Esophagus (tissue), 2 donors: ENCODE measurements at regions not wholly inside any gene's neighbourhood (a gene's known extent, or its start where the extent isn't known, plus 50 kb on each side); places are given as distances from the start of the nearest gene placed in this dataset.
A peak's percentile ranks its signal among the peaks of the same experiment; 100 is the strongest.

Experiments
- H3K27ac ChIP-seq, 2 donors: one replicate each; pipeline ENCODE4 v1.5.1; 2013; ENCODE audit warnings: low read depth in 2 of 2, mild to moderate bottlenecking in 2 of 2, inconsistent platforms in 1 of 2, low read length in 1 of 2, moderate library complexity in 1 of 2
- H3K27me3 ChIP-seq, 2 donors: one replicate each; pipeline ENCODE4 v1.6.1; 2013; ENCODE audit warnings: low read length in 2 of 2, control low read depth in 1 of 2, mild to moderate bottlenecking in 1 of 2; ENCODE audit not compliant: insufficient read depth in 2 of 2, control insufficient read depth in 1 of 2
- H3K36me3 ChIP-seq, 2 donors: one replicate each; pipeline ENCODE4 v1.6.1; 2013; ENCODE audit warnings: low read length in 1 of 2; ENCODE audit not compliant: control insufficient read depth in 2 of 2, insufficient read depth in 2 of 2
- H3K4me1 ChIP-seq, 2 donors: one replicate each; pipeline ENCODE4 v1.6.1; 2013; ENCODE audit warnings: low read length in 1 of 2; ENCODE audit not compliant: control insufficient read depth in 2 of 2, insufficient read depth in 2 of 2
- H3K4me3 ChIP-seq, 2 donors: one replicate each; pipeline ENCODE4 v1.5.1; 2013; ENCODE audit warnings: low read length in 2 of 2, mild to moderate bottlenecking in 2 of 2, low read depth in 1 of 2, moderate library complexity in 1 of 2
- H3K9me3 ChIP-seq, 2 donors: one replicate each; pipeline ENCODE4 v1.6.1; 2013; ENCODE audit warnings: mild to moderate bottlenecking in 2 of 2, low read depth in 1 of 2, low read length in 1 of 2, moderate library complexity in 1 of 2; ENCODE audit not compliant: control insufficient read depth in 2 of 2, insufficient read depth in 1 of 2
- WGBS, 2 donors: extraction: QIAGEN DNeasy Blood & Tissue Kit; methylation state at CpG; one replicate each; pipeline ENCODE4 v1.1.7; 2013; 5-methylcytosine and 5-hydroxymethylcytosine counted together
- donor health status: healthy with polysubstance abuse.
- donor health status: Bipolar disorder and iron deficiency.

GRCh38 chr2:191582355-191582754 lies 95.6 kb upstream of the NABP1 start:
- no peaks in the 10 kb centered on the region for H3K4me1 ChIP-seq
- H3K27me3 ChIP-seq: no peaks in the 10 kb centered on the region
- H3K9me3 ChIP-seq: no peaks in the 10 kb centered on the region
- H3K4me3 ChIP-seq: no peak overlapping the region
- H3K27ac ChIP-seq: no peak overlapping the region
- H3K36me3 ChIP-seq: no peaks in the 10 kb centered on the region

- Histone ChIP-seq H3K27ac (no peak overlapping the region), H3K4me3 (no peak overlapping the region), H3K36me3 (no peaks in the 10 kb centered on the region), H3K4me1 (no peaks in the 10 kb centered on the region), H3K9me3 (no peaks in the 10 kb centered on the region), H3K27me3 (no peaks in the 10 kb centered on the region)
- WGBS, 2 donors: 90 to 91% methylated on average over 6 of the region's 6 CpGs
Measured at GRCh38 chr2:191591025-191591424, 86.9 kb upstream of the NABP1 start.

- no peaks in the 10 kb centered on the region for H3K4me1 ChIP-seq
- H3K4me3 ChIP-seq: no peak overlapping the region
- H3K36me3 ChIP-seq: no peaks in the 10 kb centered on the region
- no peaks in the 10 kb centered on the region for H3K27me3 ChIP-seq
- H3K9me3 ChIP-seq: no peaks in the 10 kb centered on the region
- peak overlapping the region in 1 of 2 donors; percentile 10 for H3K27ac ChIP-seq
- WGBS, 2 donors: 55 to 73% methylated on average over 5 of the region's 5 CpGs
Measured at GRCh38 chr2:191593622-191594385, 84.1 kb upstream of the NABP1 start.

GRCh38 chr2:191597186-191597751 lies 80.7 kb upstream of the NABP1 start:
- H3K4me1 ChIP-seq: no peaks in the 10 kb centered on the region
- no peaks in the 10 kb centered on the region for H3K27me3 ChIP-seq
- no peaks in the 10 kb centered on the region for H3K36me3 ChIP-seq
- H3K27ac ChIP-seq: no peak overlapping the region
- H3K4me3 ChIP-seq: no peak overlapping the region
- WGBS, 2 donors: 79 to 86% methylated on average over 9 of the region's 9 CpGs
- no peaks in the 10 kb centered on the region for H3K9me3 ChIP-seq

GRCh38 chr2:191598296-191598695 lies 79.6 kb upstream of the NABP1 start:
- Histone ChIP-seq H3K27ac (no peak overlapping the region), H3K4me1 (no peaks in the 10 kb centered on the region), H3K9me3 (no peaks in the 10 kb centered on the region), H3K27me3 (no peaks in the 10 kb centered on the region), H3K36me3 (no peaks in the 10 kb centered on the region), H3K4me3 (no peak overlapping the region)

GRCh38 chr2:191601060-191601459 lies 76.9 kb upstream of the NABP1 start:
- Histone ChIP-seq H3K27me3 (no peaks in the 10 kb centered on the region), H3K4me3 (no peak overlapping the region), H3K4me1 (no peaks in the 10 kb centered on the region), H3K27ac (no peak overlapping the region), H3K9me3 (no peaks in the 10 kb centered on the region), H3K36me3 (no peaks in the 10 kb centered on the region)
- 82 to 87% methylated on average over 3 of the region's 3 CpGs for WGBS, 2 donors

- H3K4me3 ChIP-seq: no peak overlapping the region
- H3K4me1 ChIP-seq: no peaks in the 10 kb centered on the region
- no peaks in the 10 kb centered on the region for H3K9me3 ChIP-seq
- no peak overlapping the region for H3K27ac ChIP-seq
- H3K27me3 ChIP-seq: no peaks in the 10 kb centered on the region
- H3K36me3 ChIP-seq: no peaks in the 10 kb centered on the region
- 84 to 89% methylated on average over 4 of the region's 4 CpGs for WGBS, 2 donors
Measured at GRCh38 chr2:191604154-191604553, 73.8 kb upstream of the NABP1 start.

GRCh38 chr2:191607096-191607495 lies 70.8 kb upstream of the NABP1 start:
- Histone ChIP-seq H3K27ac (no peak overlapping the region), H3K4me3 (no peak overlapping the region), H3K9me3 (no peaks in the 10 kb centered on the region), H3K27me3 (no peaks in the 10 kb centered on the region), H3K4me1 (no peaks in the 10 kb centered on the region), H3K36me3 (no peaks in the 10 kb centered on the region)
- WGBS, 2 donors: 82 to 83% methylated on average over 1 of the region's 1 CpG

GRCh38 chr2:191610756-191611155 lies 67.2 kb upstream of the NABP1 start:
- Histone ChIP-seq H3K36me3 (no peaks in the 10 kb centered on the region), H3K27me3 (no peaks in the 10 kb centered on the region), H3K4me1 (no peaks in the 10 kb centered on the region), H3K27ac (no peak overlapping the region), H3K9me3 (no peaks in the 10 kb centered on the region), H3K4me3 (no peak overlapping the region)

GRCh38 chr2:191611614-191612013 lies 66.3 kb upstream of the NABP1 start:
- Histone ChIP-seq H3K36me3 (no peaks in the 10 kb centered on the region), H3K4me1 (no peaks in the 10 kb centered on the region), H3K4me3 (no peak overlapping the region), H3K27me3 (no peaks in the 10 kb centered on the region), H3K27ac (peak overlapping the region in 1 of 2 donors; percentile 22), H3K9me3 (no peaks in the 10 kb centered on the region)
- WGBS, 2 donors: 78 to 84% methylated on average over 3 of the region's 3 CpGs
